Progenitor cell of endocrine pancreas (in vitro differentiated cells): ENCODE measurements at regions not wholly inside any gene's neighbourhood (a gene's known extent, or its start where the extent isn't known, plus 50 kb on each side); places are given as distances from the start of the nearest gene placed in this dataset.
"Not testable (repeated sequence)": the region's sequence is repeated elsewhere in the genome, so short reads cannot be mapped to it uniquely, and the experiment has no call there.

Experiments
- DNase-seq: peaks from one replicate; pipeline ENCODE4 v3.0.0; 2021; ENCODE audit warnings: low spot score; ENCODE audit not compliant: unreplicated experiment
- H3K27ac Mint-ChIP-seq: 2 replicates; pipeline ENCODE4 v1.8.0; 2021; ENCODE audit warnings: mild to moderate bottlenecking, moderate library complexity, mixed read lengths
- H3K27me3 Mint-ChIP-seq: 2 replicates; pipeline ENCODE4 v1.8.0; 2021; ENCODE audit warnings: mixed read lengths
- H3K36me3 Mint-ChIP-seq: 2 replicates; pipeline ENCODE4 v1.8.0; 2022; ENCODE audit warnings: mixed read lengths; ENCODE audit not compliant: insufficient read depth
- H3K4me1 Mint-ChIP-seq: 2 replicates; pipeline ENCODE4 v1.8.0; 2021; ENCODE audit warnings: low read depth, mixed read lengths
- H3K4me3 Mint-ChIP-seq: 2 replicates; pipeline ENCODE4 v1.8.0; 2021; ENCODE audit warnings: low read depth, mild to moderate bottlenecking, moderate library complexity, mixed read lengths
- H3K9me3 Mint-ChIP-seq: 2 replicates; pipeline ENCODE4 v1.8.0; 2021; ENCODE audit warnings: low read depth, mixed read lengths
- TF ChIP-seq, protein P1 (sequence below): fragments of 200-600 bp; sonication (generic); IDR thresholded peaks from one replicate; pipeline ENCODE4 v1.5.0; 2021; ENCODE audit warnings: antibody characterized with exemption, mild to moderate bottlenecking; ENCODE audit not compliant: unreplicated experiment

DNA sequence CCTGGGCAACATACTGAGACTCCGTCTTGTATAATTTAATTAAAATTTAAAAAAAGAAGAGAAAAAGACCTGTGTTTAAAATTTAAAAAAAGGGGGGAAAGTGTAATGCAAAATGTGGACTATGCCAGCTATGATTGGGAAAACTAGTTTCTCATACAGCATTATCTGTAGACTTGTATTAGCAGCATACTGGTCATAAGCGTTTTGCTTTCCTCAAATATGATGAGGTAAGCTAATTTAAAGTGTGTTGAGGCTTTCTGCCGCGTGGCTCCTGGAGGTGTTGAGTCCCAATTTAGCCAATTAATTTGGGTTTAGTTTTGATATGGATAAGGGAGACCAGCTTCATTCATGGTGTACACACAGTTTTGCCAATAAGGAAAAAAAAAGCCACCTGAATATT lies 640.2 kb downstream of the GOLGA6L6 start:
- Mint-ChIP-seq H3K9me3 (peaks cover 36% of the 10 kb centered on the region), H3K36me3 (peaks cover 18% of the 10 kb centered on the region)
- not testable (repeated sequence) for DNase-seq, H3K27ac Mint-ChIP-seq, H3K4me3 Mint-ChIP-seq, H3K27me3 Mint-ChIP-seq, H3K4me1 Mint-ChIP-seq

DNA sequence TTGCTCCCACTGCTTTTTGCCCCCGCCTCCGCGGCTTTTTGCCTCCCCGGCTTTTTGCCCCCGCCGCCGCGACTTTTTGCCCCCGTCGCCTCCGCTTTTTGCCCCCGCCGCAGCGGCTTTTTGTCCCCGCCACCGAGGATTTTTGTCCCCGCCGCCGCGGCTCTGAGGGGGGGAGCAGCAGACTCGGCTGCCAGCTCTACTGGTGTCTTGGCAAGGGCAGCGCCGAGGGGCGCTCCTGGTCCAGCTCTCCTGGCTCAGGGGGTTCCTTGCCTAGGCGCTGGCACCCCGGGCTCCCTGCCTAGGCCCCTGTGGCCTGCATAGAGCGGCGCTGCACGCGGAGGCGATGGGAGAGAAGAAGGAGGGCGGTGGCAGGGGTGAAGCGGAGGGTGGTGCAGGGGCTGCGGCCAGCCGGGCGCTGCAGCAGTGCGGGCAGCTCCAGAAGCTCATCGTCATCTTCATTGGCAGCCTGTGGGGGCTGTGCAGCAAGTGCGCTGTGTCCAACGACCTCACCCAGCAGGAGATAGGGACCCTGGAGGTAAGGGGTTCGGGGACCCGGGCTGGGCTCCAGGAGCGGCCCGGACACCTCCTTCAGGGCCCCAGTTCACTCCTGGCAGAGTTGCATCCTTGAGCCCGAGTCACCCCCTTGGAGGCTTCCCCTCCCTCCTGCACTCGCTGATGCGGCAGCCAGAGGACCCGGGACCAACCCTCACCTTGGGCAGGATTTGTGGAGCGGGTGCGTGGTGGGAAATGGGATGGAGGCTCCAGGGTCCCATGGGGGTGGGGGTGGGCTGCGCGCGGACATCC lies 642.4 kb downstream of the GOLGA6L6 start:
- H3K9me3 Mint-ChIP-seq = peaks cover 44% of the 10 kb centered on the region
- H3K27ac Mint-ChIP-seq = no peak overlapping the region
- TF ChIP-seq, protein P1, sequence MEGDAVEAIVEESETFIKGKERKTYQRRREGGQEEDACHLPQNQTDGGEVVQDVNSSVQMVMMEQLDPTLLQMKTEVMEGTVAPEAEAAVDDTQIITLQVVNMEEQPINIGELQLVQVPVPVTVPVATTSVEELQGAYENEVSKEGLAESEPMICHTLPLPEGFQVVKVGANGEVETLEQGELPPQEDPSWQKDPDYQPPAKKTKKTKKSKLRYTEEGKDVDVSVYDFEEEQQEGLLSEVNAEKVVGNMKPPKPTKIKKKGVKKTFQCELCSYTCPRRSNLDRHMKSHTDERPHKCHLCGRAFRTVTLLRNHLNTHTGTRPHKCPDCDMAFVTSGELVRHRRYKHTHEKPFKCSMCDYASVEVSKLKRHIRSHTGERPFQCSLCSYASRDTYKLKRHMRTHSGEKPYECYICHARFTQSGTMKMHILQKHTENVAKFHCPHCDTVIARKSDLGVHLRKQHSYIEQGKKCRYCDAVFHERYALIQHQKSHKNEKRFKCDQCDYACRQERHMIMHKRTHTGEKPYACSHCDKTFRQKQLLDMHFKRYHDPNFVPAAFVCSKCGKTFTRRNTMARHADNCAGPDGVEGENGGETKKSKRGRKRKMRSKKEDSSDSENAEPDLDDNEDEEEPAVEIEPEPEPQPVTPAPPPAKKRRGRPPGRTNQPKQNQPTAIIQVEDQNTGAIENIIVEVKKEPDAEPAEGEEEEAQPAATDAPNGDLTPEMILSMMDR = no peak
- peaks cover 18% of the 10 kb centered on the region for H3K36me3 Mint-ChIP-seq
- no peak overlapping the region for H3K4me3 Mint-ChIP-seq
- H3K4me1 Mint-ChIP-seq = no peaks in the 10 kb centered on the region
- DNase-seq = no peak
- H3K27me3 Mint-ChIP-seq = no peaks in the 10 kb centered on the region

DNA sequence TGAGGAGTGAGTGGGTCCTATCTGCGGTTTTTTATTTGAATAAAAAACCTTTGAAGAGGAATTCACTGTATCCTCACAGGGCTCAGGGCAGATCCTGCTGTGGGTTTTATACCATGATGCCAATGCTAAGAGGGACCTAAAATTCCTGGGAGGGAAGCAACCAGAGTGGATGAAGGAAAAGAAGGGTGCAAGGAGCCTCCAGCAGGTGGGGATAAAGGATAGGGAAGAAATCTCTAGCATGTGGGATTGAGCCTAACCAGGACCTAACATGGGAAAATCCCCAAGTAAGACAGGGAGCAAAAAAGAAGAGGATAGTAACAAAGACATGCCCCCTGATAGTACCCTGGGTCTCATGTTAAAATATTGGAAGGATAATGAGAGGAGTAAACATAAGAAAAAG lies 652.8 kb downstream of the GOLGA6L6 start:
- not testable (repeated sequence) for H3K4me3 Mint-ChIP-seq, DNase-seq, H3K4me1 Mint-ChIP-seq, H3K36me3 Mint-ChIP-seq, H3K27me3 Mint-ChIP-seq, H3K27ac Mint-ChIP-seq
- peaks cover 34% of the 10 kb centered on the region for H3K9me3 Mint-ChIP-seq

DNA sequence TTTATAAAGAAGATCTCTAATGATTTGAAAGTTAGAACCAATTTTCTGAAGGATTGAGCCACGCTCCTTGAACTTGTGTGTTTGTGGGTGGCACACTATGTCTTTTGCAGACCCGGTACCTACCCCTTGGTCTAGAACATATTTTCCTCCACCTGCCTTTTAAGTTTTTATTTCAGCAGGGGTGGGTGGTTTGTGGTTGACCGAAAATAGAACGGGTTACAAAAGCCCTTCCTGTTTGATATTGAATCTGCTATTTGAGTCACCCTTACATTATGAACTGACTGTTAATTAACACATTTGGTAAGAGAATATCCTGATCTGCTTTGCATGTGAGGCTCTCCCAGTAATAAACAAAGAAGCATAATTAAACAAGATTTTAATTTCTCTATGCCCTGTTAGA lies 697.5 kb downstream of the GOLGA6L6 start:
- H3K36me3 Mint-ChIP-seq, H3K27me3 Mint-ChIP-seq, H3K27ac Mint-ChIP-seq, H3K4me1 Mint-ChIP-seq, DNase-seq, H3K4me3 Mint-ChIP-seq: not testable (repeated sequence)
- peaks cover 14% of the 10 kb centered on the region for H3K9me3 Mint-ChIP-seq
